ENCODE measurements at regions not wholly inside any gene's neighbourhood (a gene's known extent, or its start where the extent isn't known, plus 50 kb on each side); places are given as distances from the start of the nearest gene placed in this dataset.

- TF ChIP-seq FOXP2 (optimal IDR thresholded peaks at IDR 0.05; ENCODE audit: borderline replicate concordance, extremely low read depth, extremely low read length, insufficient read depth) = no peak
- no peak for TF ChIP-seq SIN3A (IDR thresholded peaks at IDR 0.05; ENCODE audit: borderline replicate concordance, insufficient read depth, low read length)
- no peak for TF ChIP-seq TAF1 (IDR thresholded peaks at IDR 0.05; ENCODE audit: borderline replicate concordance, insufficient read depth, low read length)
- TF ChIP-seq REST (IDR thresholded peaks at IDR 0.05; ENCODE audit: insufficient read depth in 1 of 2, low read depth in 2 of 2, low read length in 2 of 2) = no peak
These were observed 324.1 kb downstream of the SQOR start for GRCh38 chr15:45958924-45959323.

- TF ChIP-seq FOXP2 (optimal IDR thresholded peaks at IDR 0.05; ENCODE audit: borderline replicate concordance, extremely low read depth, extremely low read length, insufficient read depth) (no peak), TAF1 (IDR thresholded peaks at IDR 0.05; ENCODE audit: borderline replicate concordance, insufficient read depth, low read length) (no peak)
These were observed 327.9 kb downstream of the SQOR start for GRCh38 chr15:45962733-45963132.

GRCh38 chr15:45970542-45970941 lies 335.7 kb downstream of the SQOR start:
- TF ChIP-seq FOXP2 (optimal IDR thresholded peaks at IDR 0.05; ENCODE audit: borderline replicate concordance, extremely low read depth, extremely low read length, insufficient read depth) = no peak
- TF ChIP-seq REST (IDR thresholded peaks at IDR 0.05; ENCODE audit: insufficient read depth in 1 of 2, low read depth in 2 of 2, low read length in 2 of 2) = no peak
- no peak for TF ChIP-seq SIN3A (IDR thresholded peaks at IDR 0.05; ENCODE audit: borderline replicate concordance, insufficient read depth, low read length)
- TF ChIP-seq TAF1 (IDR thresholded peaks at IDR 0.05; ENCODE audit: borderline replicate concordance, insufficient read depth, low read length) = no peak
- TF ChIP-seq POLR2AphosphoS5 (IDR thresholded peaks at IDR 0.05; ENCODE audit: low read depth, low read length) = no peak

GRCh38 chr15:45980366-45980765 lies 345.5 kb downstream of the SQOR start:
- no peak for TF ChIP-seq REST (IDR thresholded peaks at IDR 0.05; ENCODE audit: insufficient read depth in 1 of 2, low read depth in 2 of 2, low read length in 2 of 2)
- no peak for TF ChIP-seq POLR2AphosphoS5 (IDR thresholded peaks at IDR 0.05; ENCODE audit: low read depth, low read length)
- TF ChIP-seq TAF1 (IDR thresholded peaks at IDR 0.05; ENCODE audit: borderline replicate concordance, insufficient read depth, low read length) = no peak

GRCh38 chr15:45981625-45982024 lies 346.8 kb downstream of the SQOR start:
- TF ChIP-seq REST (IDR thresholded peaks at IDR 0.05; ENCODE audit: insufficient read depth in 1 of 2, low read depth in 2 of 2, low read length in 2 of 2) (no peak), TAF1 (IDR thresholded peaks at IDR 0.05; ENCODE audit: borderline replicate concordance, insufficient read depth, low read length) (no peak), SIN3A (IDR thresholded peaks at IDR 0.05; ENCODE audit: borderline replicate concordance, insufficient read depth, low read length) (no peak), FOXP2 (optimal IDR thresholded peaks at IDR 0.05; ENCODE audit: borderline replicate concordance, extremely low read depth, extremely low read length, insufficient read depth) (no peak), POLR2AphosphoS5 (IDR thresholded peaks at IDR 0.05; ENCODE audit: low read depth, low read length) (no peak)
